Duodenal mucosa (tissue), 2 donors: ENCODE measurements at regions not wholly inside any gene's neighbourhood (a gene's known extent, or its start where the extent isn't known, plus 50 kb on each side); places are given as distances from the start of the nearest gene placed in this dataset.
"Not testable (repeated sequence)": the region's sequence is repeated elsewhere in the genome, so short reads cannot be mapped to it uniquely, and the experiment has no call there.

Source experiments
- H3K27ac ChIP-seq: one replicate; pipeline ENCODE4 v1.7.0; 2013; ENCODE audit warnings: low read depth, low read length
- H3K27me3 ChIP-seq, 2 donors: one replicate each; pipeline ENCODE4 v1.7.0; 2013; ENCODE audit warnings: low read length in 2 of 2, control low read depth in 1 of 2; ENCODE audit not compliant: insufficient read depth in 2 of 2, control insufficient read depth in 1 of 2
- H3K36me3 ChIP-seq, 2 donors: one replicate each; pipeline ENCODE4 v1.7.0; 2013; ENCODE audit warnings: low read length in 2 of 2, control low read depth in 1 of 2; ENCODE audit not compliant: insufficient read depth in 2 of 2, control insufficient read depth in 1 of 2
- H3K4me1 ChIP-seq, 2 donors: one replicate each; pipeline ENCODE4 v1.7.0; 2013; ENCODE audit warnings: low read length in 2 of 2, control low read depth in 1 of 2; ENCODE audit not compliant: insufficient read depth in 2 of 2, control insufficient read depth in 1 of 2
- H3K4me3 ChIP-seq, 2 donors: one replicate each; pipeline ENCODE4 v1.7.0; 2013; ENCODE audit warnings: low read length in 2 of 2, low read depth in 1 of 2
- H3K9ac ChIP-seq, 2 donors: one replicate each; pipeline ENCODE4 v1.7.0; 2013; ENCODE audit warnings: low read length in 2 of 2, low read depth in 1 of 2
- H3K9me3 ChIP-seq, 2 donors: one replicate each; pipeline ENCODE4 v1.7.0; 2013; ENCODE audit warnings: low read length in 2 of 2, control low read depth in 1 of 2; ENCODE audit not compliant: control insufficient read depth in 1 of 2

- H3K27me3 ChIP-seq: no peaks in the 10 kb centered on the region
- H3K9ac ChIP-seq: no peak overlapping the region
Observed at GRCh38 chr15:26235864-26236263, 372.7 kb upstream of the ATP10A start.

GRCh38 chr15:26234976-26235767, 372.0 kb upstream of the ATP10A start:
- Histone ChIP-seq H3K27me3 (no peaks in the 10 kb centered on the region), H3K4me3 (no peak overlapping the region), H3K27ac (no peak overlapping the region), H3K9ac (no peak overlapping the region), H3K36me3 (no peaks in the 10 kb centered on the region), H3K4me1 (no peaks in the 10 kb centered on the region), H3K9me3 (peaks cover 18 to 21% of the 10 kb centered on the region in 2 donors)

More at GRCh38 chr15:26235864-26236263, 372.7 kb upstream of the ATP10A start:
- Histone ChIP-seq H3K36me3 (no peaks in the 10 kb centered on the region), H3K9me3 (peaks cover 18 to 23% of the 10 kb centered on the region in 2 donors), H3K4me1 (no peaks in the 10 kb centered on the region), H3K27ac (no peak overlapping the region), H3K4me3 (no peak overlapping the region)

GRCh38 chr15:26232691-26233090, 369.6 kb upstream of the ATP10A start:
- H3K9me3 ChIP-seq: peaks cover 12 to 23% of the 10 kb centered on the region in 2 donors
- no peaks in the 10 kb centered on the region for H3K27me3 ChIP-seq
- no peak overlapping the region for H3K27ac ChIP-seq
- no peaks in the 10 kb centered on the region for H3K4me1 ChIP-seq
- H3K9ac ChIP-seq: no peak overlapping the region
- H3K4me3 ChIP-seq: no peak overlapping the region
- no peaks in the 10 kb centered on the region for H3K36me3 ChIP-seq

GRCh38 chr15:26231096-26231495, 368.0 kb upstream of the ATP10A start:
- Histone ChIP-seq H3K4me3 (no peak overlapping the region), H3K27me3 (no peaks in the 10 kb centered on the region), H3K27ac (no peak overlapping the region), H3K9ac (no peak overlapping the region), H3K36me3 (no peaks in the 10 kb centered on the region), H3K4me1 (no peaks in the 10 kb centered on the region), H3K9me3 (peaks cover 11 to 20% of the 10 kb centered on the region in 2 donors)

GRCh38 chr15:26224266-26224665, 361.1 kb upstream of the ATP10A start:
- Histone ChIP-seq H3K36me3 (no peaks in the 10 kb centered on the region), H3K27ac (no peak overlapping the region), H3K4me1 (no peaks in the 10 kb centered on the region), H3K9me3 (peaks cover 29 to 30% of the 10 kb centered on the region in 2 donors), H3K27me3 (no peaks in the 10 kb centered on the region), H3K4me3 (no peak overlapping the region), H3K9ac (no peak overlapping the region)

- no peak overlapping the region for H3K27ac ChIP-seq
- no peak overlapping the region for H3K4me3 ChIP-seq
- H3K9ac ChIP-seq: no peak overlapping the region
- peaks cover 30 to 31% of the 10 kb centered on the region in 2 donors for H3K9me3 ChIP-seq
- no peaks in the 10 kb centered on the region for H3K27me3 ChIP-seq
- no peaks in the 10 kb centered on the region for H3K36me3 ChIP-seq
- no peaks in the 10 kb centered on the region for H3K4me1 ChIP-seq
Observed at GRCh38 chr15:26223720-26224119, 360.6 kb upstream of the ATP10A start.

- no peak overlapping the region for H3K27ac ChIP-seq
- no peaks in the 10 kb centered on the region for H3K4me1 ChIP-seq
- no peaks in the 10 kb centered on the region for H3K27me3 ChIP-seq
- no peak overlapping the region for H3K4me3 ChIP-seq
- no peak overlapping the region for H3K9ac ChIP-seq
- H3K9me3 ChIP-seq: peaks cover 28% of the 10 kb centered on the region in 2 donors
- no peaks in the 10 kb centered on the region for H3K36me3 ChIP-seq
Observed at GRCh38 chr15:26222781-26223180, 359.7 kb upstream of the ATP10A start.

- not testable (repeated sequence) for H3K4me3 ChIP-seq
Observed at GRCh38 chr15:26217043-26217442, 353.9 kb upstream of the ATP10A start.

GRCh38 chr15:26214290-26214689, 351.2 kb upstream of the ATP10A start:
- H3K4me3 ChIP-seq: no peak overlapping the region
- H3K4me1 ChIP-seq: no peaks in the 10 kb centered on the region
- H3K36me3 ChIP-seq: no peaks in the 10 kb centered on the region
- peaks cover 5 to 11% of the 10 kb centered on the region in 2 donors for H3K9me3 ChIP-seq
- no peak overlapping the region for H3K27ac ChIP-seq
- H3K9ac ChIP-seq: no peak overlapping the region
- no peaks in the 10 kb centered on the region for H3K27me3 ChIP-seq

More at GRCh38 chr15:26217043-26217442, 353.9 kb upstream of the ATP10A start:
- not testable (repeated sequence) for H3K36me3 ChIP-seq, H3K27me3 ChIP-seq, H3K27ac ChIP-seq, H3K4me1 ChIP-seq, H3K9ac ChIP-seq
- H3K9me3 ChIP-seq: peaks cover 8 to 16% of the 10 kb centered on the region in 2 donors

- Histone ChIP-seq H3K4me1 (no peaks in the 10 kb centered on the region), H3K4me3 (no peak overlapping the region), H3K27me3 (no peaks in the 10 kb centered on the region), H3K27ac (no peak overlapping the region), H3K9me3 (peaks cover 4 to 13% of the 10 kb centered on the region in 2 donors), H3K36me3 (no peaks in the 10 kb centered on the region), H3K9ac (no peak overlapping the region)
Observed at GRCh38 chr15:26213427-26213826, 350.3 kb upstream of the ATP10A start.
